Esophagus muscularis mucosa (tissue), 4 donors: ENCODE measurements at regions not wholly inside any gene's neighbourhood (a gene's known extent, or its start where the extent isn't known, plus 50 kb on each side); places are given as distances from the start of the nearest gene placed in this dataset.

Source experiments
- DNase-seq: peaks from one replicate; pipeline ENCODE4 v3.0.0-alpha.2; 2017; ENCODE audit errors: extremely low spot score
- H3K27ac ChIP-seq, 4 donors: fragments of 200-600 bp; sonication (generic); replicated peaks in 1 of 4; 1 replicate in 3 of 4; 2 replicates in 1 of 4; pipeline ENCODE4 v1.5.1; 2016 to 2019; ENCODE audit warnings: mild to moderate bottlenecking in 1 of 4
- H3K27me3 ChIP-seq, 4 donors: fragments of 200-600 bp; sonication (generic); one replicate each; pipeline versions ENCODE4 v1.5.1 to v1.6.0; 2016 to 2019
- H3K36me3 ChIP-seq, 4 donors: fragments of 200-600 bp; sonication (generic); one replicate each; pipeline ENCODE4 v1.5.1; 2016 to 2019
- H3K4me1 ChIP-seq, 4 donors: fragments of 200-600 bp; sonication (generic); one replicate each; pipeline ENCODE4 v1.5.1; 2016 to 2019
- H3K4me3 ChIP-seq, 4 donors: fragments of 200-600 bp; sonication (generic); 1 replicate in 2 of 4; 2 replicates in 2 of 4; pipeline ENCODE4 v1.5.1; 2016 to 2019; ENCODE audit warnings: mild to moderate bottlenecking in 4 of 4, moderate library complexity in 1 of 4
- H3K9me3 ChIP-seq, 4 donors: fragments of 200-600 bp; sonication (generic); 1 replicate in 3 of 4; 2 replicates in 1 of 4; pipeline ENCODE4 v1.5.1; 2016 to 2019
- CTCF ChIP-seq, 3 experiments: fragments of 200-600 bp in 2 of 3; fragments of 450-650 bp in 1 of 3; sonication (generic) in 2 of 3; IDR thresholded peaks; one replicate each; pipeline ENCODE4 v1.5.1; 2017 to 2019; ENCODE audit warnings: antibody characterized with exemption in 3 of 3, mild to moderate bottlenecking in 2 of 3, moderate library complexity in 1 of 3
- EP300 ChIP-seq: sonication (generic); formaldehyde crosslinking; IDR thresholded peaks from one replicate; pipeline ENCODE4 v1.6.1; 2017; ENCODE audit warnings: antibody characterized with exemption
- POLR2A ChIP-seq: fragments of 450-650 bp; IDR thresholded peaks from one replicate; pipeline ENCODE4 v1.6.1; 2017; ENCODE audit warnings: antibody characterized with exemption, moderate library complexity, mild to moderate bottlenecking, low read depth
- POLR2AphosphoS5 ChIP-seq, 2 donors: sonication (generic); formaldehyde crosslinking; IDR thresholded peaks; one replicate each; pipeline ENCODE4 v1.6.1; 2017; ENCODE audit warnings: antibody characterized with exemption in 2 of 2
- WGBS: methylation state at CpG from one replicate; pipeline ENCODE4 v1.1.5; 2018; 5-methylcytosine and 5-hydroxymethylcytosine counted together
- intact Hi-C: fragments of 100-400 bp; cut with DNase I; formaldehyde crosslinking; loops from one replicate; pipeline ENCODE4 v1.15.1; 2023

GRCh38 chr11:92342034-92342720 lies 117.6 kb downstream of the FAT3 start:
- TF ChIP-seq POLR2AphosphoS5 (IDR thresholded peaks at IDR 0.05), result no peak
- no peak for TF ChIP-seq CTCF (IDR thresholded peaks at IDR 0.05)
- TF ChIP-seq POLR2A, result no peak
- TF ChIP-seq EP300, result no peak
- Histone ChIP-seq H3K4me3 (no peak overlapping the region), H3K9me3 (no peaks in the 10 kb centered on the region), H3K27ac (no peak overlapping the region), H3K36me3 (no peaks in the 10 kb centered on the region), H3K27me3 (no peaks in the 10 kb centered on the region), H3K4me1 (no peaks in the 10 kb centered on the region)
- DNase-seq, result no peak
- intact Hi-C loops, result no loop called here
- WGBS, result 79% methylated on average over 9 of the region's 9 CpGs

DNA sequence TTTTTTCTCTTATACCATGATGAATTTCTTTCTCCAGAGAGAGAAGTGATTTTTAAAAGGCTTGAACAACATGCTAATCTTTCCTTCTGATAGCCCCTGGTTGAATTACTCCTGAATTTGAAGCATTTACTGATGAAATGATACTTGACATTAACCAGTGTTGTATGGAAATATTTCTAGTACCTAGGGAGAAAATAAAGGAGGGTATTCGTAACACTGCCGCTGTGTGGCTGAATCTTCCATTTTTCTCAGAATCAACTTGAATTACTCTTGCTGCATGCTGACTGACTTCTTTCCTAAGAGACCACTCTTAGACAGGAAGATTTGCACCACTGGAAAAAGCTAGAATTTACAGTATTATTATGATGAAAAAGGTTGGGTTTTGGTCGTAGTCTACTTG lies 118.3 kb downstream of the FAT3 start:
- H3K4me3 ChIP-seq, result no peak overlapping the region
- H3K27ac ChIP-seq, result no peak overlapping the region
- H3K4me1 ChIP-seq, result no peaks in the 10 kb centered on the region
- TF ChIP-seq EP300 (no peak), CTCF (IDR thresholded peaks at IDR 0.05) (no peak), POLR2AphosphoS5 (IDR thresholded peaks at IDR 0.05) (no peak), POLR2A (no peak)
- H3K9me3 ChIP-seq, result no peaks in the 10 kb centered on the region
- no peak for DNase-seq
- H3K36me3 ChIP-seq, result no peaks in the 10 kb centered on the region
- WGBS, result 83% methylated on average over 3 of the region's 3 CpGs
- intact Hi-C loops, result no loop called here
- H3K27me3 ChIP-seq, result no peaks in the 10 kb centered on the region

DNA sequence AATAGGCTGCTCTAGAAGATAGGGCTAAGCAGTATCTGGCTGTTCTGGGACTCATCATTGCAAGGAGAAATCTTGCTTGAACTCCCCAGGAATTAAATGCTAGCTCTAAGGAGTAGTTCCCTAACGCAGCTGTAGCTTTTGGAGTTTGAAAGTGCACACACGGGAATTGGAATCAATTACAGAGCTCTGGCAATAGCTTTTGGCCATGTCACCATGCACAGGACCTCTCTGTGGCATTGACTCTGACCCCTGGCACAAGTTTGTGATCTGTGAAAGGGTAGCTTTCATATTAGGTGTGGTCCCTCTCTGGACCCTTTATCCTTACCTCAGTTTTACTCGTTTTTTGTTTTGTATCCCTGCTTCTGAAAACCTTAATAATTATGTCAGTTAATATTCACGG lies 121.6 kb downstream of the FAT3 start:
- DNase-seq, result no peak
- intact Hi-C loops, result no loop called here
- H3K9me3 ChIP-seq, result no peaks in the 10 kb centered on the region
- no peaks in the 10 kb centered on the region for H3K27me3 ChIP-seq
- no peaks in the 10 kb centered on the region for H3K4me1 ChIP-seq
- no peak overlapping the region for H3K4me3 ChIP-seq
- H3K36me3 ChIP-seq, result no peaks in the 10 kb centered on the region
- no peak overlapping the region for H3K27ac ChIP-seq
- WGBS, result 79% methylated on average over 4 of the region's 4 CpGs
- TF ChIP-seq EP300 (no peak), POLR2AphosphoS5 (IDR thresholded peaks at IDR 0.05) (no peak), POLR2A (no peak), CTCF (IDR thresholded peaks at IDR 0.05) (no peak)

DNA sequence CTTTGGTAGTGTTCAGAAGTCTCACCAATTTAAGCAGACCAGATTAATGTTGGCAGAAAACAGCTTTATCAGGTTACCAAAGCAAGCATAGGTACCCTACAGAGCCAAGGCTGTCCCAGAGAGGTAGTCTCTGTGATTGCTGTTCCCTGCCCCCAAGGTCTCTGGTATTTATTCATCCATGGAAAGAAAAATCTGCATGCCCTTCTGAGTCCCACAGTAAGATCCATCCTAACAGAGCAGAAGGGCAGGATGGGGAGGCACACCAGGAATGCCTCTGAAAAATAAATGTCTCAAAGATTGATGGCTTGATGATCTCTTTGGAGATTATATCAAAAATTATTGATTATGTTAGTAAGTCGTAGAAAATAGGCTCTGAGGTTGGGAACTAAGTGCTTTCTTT lies 122.8 kb downstream of the FAT3 start:
- TF ChIP-seq POLR2AphosphoS5 (IDR thresholded peaks at IDR 0.05), result no peak
- no peak for TF ChIP-seq EP300
- TF ChIP-seq CTCF (IDR thresholded peaks at IDR 0.05), result no peak
- Histone ChIP-seq H3K4me1 (no peaks in the 10 kb centered on the region), H3K36me3 (no peaks in the 10 kb centered on the region), H3K27me3 (no peaks in the 10 kb centered on the region), H3K27ac (no peak overlapping the region), H3K4me3 (no peak overlapping the region), H3K9me3 (no peaks in the 10 kb centered on the region)
- DNase-seq, result no peak
- WGBS, result 64% methylated on average over 1 of the region's 1 CpG
- intact Hi-C loops, result no loop called here
